OCI-M2 (cell line): ENCODE measurements at regions not wholly inside any gene's neighbourhood (a gene's known extent, or its start where the extent isn't known, plus 50 kb on each side); places are given as distances from the start of the nearest gene placed in this dataset.
"Not testable (repeated sequence)": the region's sequence is repeated elsewhere in the genome, so short reads cannot be mapped to it uniquely, and the experiment has no call there.

Experiments
- DNase-seq: peaks from one replicate; lab custom pipeline; 2025; ENCODE audit not compliant: unreplicated experiment; lab: John Stamatoyannopoulos, UW

DNA sequence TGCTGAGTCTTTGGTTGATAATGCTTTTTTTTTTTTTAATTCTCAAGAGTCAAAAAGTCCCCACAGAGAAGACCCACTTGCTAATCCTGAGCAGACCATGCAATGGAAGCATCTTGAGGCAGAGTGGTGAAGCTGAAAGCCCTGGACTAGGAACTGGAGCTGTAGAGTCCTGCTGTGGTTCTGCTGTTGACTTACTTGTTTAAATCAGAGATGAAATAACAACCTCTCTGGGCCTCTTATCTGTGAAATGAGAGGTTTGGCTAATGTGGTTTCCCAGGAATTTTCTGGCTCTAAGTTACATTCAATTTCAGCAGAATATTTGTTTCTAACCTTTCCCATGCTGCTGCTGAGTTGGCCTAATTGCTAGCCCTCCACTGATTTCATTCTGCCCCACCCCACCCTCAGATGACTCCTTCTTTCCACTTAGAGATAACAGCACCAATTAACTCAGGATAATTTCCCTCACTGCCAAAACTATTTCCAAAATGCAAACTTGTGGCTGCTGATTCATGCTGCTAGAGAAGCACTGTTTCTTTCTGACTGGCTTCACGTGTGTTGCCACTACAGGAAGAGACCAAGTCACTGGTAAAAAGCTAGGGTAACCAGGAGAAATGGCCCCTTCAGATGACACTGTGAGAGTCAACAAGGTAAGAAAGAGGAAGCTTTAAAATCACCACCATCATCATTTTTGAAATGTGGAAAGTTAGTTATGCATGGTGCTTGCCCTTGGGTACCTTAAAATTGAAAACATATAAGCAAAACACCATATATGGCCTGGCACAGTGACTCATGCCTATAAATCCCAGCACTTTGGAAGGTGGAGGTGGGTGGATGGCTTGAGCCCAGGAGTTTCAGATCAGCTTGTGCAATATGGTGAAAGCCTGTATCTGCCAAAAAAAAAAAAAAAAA lies 326.4 kb downstream of the DCHS2 start:
- no peak for DNase-seq

DNA sequence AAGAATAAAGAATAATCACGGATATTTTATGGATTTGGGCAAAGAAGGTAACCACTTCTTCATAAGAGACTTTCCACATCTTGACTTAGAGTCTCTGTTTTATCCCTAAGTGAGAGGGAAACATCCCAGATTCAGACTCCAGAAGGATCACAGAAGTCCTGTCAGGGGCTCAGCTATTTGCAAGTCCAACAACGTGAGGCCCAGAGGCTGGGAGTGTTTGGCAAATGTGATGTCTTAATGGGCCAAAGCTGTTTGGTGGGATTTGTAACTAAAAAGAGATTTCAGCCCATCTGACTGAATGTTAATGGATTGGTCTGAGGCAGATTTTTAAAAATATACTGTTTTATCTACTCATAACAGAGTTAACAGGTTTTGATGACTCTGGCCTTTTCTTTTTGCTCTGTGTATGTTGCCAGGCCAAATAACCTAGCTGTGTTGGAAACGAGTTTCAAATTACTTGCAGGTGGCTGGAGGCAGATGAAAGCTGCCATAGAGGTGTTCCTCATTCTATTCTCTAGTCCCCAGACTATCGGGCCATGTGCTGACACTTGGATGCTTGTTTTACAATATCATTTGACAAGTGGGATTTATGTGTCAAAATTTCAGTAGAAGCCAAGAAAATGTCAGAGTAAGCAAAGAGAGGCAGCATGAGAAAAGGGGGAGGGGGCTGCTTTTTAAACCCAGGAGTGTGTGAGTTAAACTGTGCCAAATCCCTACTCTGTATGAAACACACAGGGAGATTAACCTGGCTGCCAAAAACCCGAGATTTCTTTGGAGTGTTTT lies 330.9 kb downstream of the DCHS2 start:
- no peak for DNase-seq

DNA sequence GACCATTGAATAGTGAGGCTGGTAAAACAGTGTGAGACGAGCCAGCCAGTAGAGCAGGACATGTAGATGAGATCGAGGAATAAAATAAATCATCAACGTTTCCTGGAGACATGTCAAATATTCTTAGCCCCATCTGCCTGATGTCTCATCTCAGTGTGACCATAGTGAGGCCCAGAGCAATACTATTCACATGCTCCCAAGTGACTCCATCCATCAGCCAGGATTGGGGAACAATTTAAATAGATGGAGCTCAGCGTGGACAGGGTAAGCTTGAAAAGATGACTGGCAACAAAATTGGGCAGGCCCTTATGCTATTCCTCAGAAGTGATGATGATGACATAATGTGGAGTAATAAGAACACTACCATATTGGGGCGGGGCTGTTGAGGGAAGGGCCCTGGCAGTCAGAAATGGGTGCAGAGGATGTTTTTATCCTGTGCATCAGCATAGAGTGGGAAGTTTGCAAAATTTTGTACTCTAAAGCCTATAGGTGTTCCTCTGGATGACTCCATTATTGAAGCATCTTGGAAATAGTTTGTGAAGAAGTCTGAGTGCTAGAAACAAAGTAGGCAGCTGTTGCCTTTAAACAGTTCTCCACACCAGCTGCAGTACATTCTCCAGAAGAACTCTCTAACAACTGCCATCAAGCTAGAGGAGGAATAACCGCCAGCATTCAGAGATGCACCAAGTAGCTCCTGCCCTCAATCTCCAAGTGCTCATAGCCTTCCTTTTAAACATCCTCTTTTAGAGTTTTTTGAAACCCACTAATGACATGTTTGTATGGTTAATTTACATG lies 333.0 kb downstream of the DCHS2 start:
- DNase-seq = no peak

DNA sequence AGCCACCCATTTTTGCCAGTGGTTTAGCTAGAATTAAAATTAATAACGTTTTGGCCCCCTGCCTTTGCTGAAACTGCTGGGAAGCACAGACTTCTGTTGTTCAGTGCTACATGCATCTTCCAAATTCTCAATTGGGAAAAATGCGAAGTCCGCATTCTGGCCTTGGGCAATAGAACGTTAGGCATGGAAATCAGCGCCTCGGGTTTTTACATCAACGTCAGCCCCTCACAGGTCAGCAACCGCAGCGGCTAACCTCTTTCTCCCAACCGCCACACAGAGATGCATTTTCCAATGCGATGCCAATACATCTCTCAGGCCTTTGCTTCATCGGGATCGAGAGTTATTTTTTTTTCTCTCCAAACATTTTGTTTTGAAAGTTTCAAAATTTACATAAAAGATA lies 339.1 kb downstream of the DCHS2 start:
- no peak for DNase-seq

DNA sequence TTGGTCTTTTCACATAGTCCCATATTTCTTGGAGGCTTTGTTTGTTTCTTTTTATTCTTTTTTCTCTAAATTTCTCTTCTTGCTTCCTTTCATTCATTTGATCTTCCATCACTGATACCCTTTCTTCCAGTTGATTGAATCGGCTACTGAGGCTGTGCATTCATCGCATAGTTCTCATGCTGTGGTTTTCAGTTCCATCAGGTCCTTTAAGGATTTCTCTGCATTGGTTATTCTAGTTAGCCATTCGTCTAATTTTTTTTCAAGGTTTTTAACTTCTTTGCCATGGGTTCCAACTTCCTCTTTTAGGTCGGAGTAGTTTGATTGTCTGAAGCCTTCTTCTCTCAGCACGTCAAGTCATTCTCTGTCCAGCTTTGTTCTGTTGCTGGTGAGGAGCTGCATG lies 342.4 kb downstream of the DCHS2 start:
- not testable (repeated sequence) for DNase-seq

DNA sequence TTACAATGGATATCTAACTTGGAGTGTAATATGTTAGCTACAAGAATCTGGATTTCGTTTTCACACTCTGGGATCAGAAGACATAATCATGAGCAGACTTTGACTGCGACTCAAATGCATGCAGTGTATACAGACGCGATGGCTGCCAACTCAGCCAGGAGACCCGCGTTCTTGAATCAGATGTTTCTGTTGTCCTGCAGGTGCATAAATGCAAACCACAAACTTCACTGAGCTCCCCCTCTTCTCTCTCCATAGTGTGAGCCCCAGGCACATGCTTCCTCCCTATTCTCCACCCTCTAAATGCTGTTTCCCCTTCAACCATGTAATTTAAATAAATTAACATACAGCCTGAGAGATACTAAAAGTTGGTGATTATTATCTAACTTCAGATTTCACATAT lies 347.9 kb downstream of the DCHS2 start:
- DNase-seq = no peak

DNA sequence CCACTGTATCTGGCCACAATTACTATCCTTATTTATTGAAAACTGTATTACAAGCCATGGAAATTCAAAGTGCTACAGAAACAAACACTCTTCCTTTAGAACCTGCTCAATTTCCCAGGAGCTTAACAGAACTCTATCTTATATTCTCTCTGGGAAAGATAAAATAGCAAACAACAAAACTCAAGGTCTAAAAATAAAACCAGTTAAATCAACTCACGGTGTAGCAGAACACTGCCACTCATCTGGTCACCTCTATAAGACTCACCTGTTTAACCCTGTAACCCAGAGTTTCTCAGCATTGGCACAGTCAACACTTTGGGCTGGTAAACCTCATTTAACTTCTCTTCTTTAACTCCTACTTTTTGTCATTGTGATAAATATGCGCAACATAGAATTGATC lies 348.9 kb downstream of the DCHS2 start:
- no peak for DNase-seq

DNA sequence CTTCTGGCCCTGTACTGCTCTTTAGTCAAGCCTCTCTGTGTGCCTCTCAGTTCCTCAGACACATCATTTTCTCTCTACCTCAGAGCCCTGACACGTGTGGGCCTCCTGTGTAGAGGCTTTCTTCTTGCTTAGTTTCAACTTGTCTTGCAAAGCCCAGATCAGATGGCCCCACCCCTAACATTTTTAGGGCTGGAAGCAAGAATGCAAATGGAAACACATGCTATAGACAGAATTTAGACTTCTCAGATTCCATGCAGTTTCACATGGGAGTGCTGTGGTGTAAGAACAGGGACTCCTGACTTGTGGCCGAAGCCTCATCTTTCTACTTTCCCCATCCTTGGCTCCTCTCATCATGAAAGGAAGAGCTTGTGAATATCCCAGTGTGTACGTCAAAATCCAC lies 350.7 kb downstream of the DCHS2 start:
- DNase-seq = no peak

DNA sequence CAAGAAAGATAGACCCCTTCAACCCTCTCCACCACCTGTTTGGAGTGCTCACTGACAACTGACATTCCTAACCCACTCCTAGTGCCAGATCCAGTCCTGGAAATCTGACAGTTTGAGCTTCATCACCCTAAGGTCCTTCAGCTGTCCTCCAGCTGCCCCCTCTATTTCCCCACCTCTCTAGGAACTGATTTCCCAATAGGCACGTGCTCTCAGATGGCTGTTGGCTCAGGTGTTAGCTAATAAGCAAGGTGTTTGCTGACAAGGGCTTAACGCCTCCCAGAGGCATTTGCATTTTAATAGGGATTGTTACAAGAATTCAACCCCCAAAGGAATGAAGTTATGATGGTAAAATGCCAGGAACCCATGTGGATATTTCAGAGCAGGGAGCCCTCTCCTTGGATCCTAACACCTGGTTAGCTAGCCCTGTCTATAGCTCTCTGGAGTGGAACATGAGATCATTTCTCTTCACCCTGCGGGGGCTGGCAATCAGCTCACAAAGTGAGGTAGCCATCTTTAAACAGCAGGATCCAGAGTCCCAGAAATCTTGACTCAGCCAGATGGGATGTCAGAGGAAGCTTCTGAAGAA lies 348.5 kb upstream of the SFRP2 start:
- no peak for DNase-seq

DNA sequence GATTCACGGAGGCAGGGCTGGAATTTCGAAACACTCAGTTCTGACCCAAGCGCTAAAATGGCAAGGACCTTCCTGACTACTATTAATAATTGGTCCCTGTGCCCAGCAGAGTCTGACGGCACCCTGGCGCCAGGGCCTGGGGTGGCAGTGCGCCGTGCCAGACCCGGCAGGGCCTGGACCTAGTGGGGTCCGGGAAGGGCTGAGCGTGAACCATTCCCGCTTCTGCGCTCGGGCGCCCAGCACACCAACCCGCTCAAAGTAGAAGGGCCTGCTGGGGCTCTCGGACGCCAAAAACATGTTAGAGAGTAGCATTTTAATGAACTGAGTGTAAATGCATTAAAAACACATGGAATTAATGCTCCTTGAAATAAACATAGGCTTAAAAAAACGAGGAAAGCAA lies 346.7 kb upstream of the SFRP2 start:
- no peak for DNase-seq

DNA sequence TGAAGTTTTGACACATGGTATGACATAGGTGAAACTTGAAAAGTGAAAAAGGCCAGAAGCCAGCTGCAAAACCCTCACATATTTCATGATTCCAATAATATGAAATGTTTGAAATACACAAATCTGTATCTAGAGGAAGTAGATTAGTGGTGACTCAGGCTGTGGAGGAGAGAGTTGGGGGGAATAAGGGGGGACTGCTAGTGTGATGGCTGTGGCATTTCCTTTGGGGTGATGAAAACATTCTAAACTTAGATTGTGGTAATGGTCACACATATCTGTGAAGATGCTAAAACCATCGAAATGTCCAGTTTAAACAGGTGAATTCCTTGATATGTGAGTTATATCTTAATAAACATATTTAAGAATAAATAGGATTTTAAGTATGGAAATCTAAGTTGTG lies 343.5 kb upstream of the SFRP2 start:
- no peak for DNase-seq

DNA sequence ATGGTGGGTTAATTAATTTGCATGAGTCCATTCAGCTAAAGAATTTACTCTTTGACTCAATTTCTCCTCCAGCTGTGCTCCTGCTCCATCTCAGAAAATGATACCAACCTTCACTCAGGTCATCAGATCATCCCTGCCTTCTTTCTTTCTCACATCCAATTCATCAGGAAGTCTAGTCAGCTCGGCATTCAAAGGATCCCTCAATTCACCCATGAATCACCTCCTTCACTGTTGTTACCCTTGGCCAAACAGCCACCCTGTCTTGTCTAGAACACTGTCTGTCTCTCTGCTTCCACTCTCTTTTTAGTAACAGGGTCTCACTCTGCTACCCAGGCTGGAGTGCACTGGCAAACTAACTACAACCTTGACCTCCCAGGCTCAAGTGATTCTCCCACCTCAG lies 337.4 kb upstream of the SFRP2 start:
- DNase-seq = no peak

DNA sequence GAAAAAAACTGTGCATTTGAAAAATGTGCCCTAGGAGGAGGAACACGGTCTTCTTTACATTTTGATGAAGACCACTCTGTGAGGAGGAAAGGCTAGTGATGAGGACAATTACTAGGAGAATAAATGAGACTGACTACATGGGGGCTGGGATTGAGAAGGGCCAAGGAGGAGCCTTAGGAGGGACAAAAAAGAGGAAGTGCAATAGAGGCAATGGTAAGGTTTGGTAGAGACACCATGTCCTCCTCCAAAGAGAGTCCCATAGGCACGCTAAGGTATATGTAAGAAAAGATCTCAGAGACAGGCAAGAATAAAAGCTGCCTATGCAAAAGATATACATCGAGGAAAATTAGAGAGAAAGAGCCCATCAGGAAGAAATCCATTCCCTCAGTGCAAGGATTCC lies 336.5 kb upstream of the SFRP2 start:
- DNase-seq = no peak

DNA sequence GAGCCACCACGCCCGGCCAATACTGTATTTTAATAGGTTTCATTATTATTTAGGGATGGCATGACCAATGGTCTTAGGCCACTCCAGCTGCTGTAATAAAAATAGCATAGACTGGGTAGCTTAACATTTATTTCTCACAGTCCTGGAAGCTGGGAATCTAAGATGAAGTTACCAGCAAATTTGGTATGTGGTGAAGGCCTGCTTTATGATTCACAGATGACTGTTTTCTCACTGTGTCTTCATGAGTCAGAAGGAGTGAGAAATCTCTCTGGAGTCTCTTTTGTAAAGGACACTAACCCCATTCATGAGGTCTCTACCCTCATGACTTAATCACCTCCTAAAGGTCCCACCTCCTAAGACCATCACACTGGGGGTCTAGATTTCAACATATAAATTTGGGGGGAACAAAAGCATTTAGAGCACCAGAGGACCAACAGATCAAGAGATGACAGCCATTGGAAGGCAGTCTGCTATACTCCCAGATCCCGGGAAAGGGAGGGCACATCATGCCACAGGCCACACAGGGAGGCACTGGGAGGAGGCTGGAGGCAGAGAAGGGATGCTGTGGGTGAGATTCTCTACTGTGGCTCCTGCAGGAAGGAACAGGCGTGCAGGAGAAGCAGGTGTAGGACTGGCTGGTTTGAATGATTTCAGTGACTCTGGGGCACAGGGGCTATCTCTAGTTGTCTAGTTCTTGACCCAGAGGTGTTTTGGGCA lies 335.8 kb upstream of the SFRP2 start:
- no peak for DNase-seq

DNA sequence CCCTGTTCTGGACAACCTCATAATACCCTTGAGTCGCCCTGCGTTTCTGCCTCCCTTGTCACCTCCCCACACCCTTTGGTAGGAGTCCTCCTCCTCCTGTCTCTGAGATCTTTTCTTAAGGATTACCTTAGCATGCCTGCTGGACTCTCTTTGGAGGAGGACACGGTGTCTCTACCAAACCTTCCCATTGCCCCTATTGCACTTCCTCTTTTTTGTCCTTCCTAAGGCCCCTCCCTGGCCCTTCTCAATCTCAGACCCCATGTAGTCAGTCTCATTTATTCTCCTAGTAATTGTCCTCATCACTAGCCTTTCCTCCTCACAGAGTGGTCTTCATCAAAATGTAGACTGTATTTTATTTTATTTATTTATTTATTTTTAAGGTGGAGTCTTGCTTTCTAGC lies 335.0 kb upstream of the SFRP2 start:
- DNase-seq = no peak

DNA sequence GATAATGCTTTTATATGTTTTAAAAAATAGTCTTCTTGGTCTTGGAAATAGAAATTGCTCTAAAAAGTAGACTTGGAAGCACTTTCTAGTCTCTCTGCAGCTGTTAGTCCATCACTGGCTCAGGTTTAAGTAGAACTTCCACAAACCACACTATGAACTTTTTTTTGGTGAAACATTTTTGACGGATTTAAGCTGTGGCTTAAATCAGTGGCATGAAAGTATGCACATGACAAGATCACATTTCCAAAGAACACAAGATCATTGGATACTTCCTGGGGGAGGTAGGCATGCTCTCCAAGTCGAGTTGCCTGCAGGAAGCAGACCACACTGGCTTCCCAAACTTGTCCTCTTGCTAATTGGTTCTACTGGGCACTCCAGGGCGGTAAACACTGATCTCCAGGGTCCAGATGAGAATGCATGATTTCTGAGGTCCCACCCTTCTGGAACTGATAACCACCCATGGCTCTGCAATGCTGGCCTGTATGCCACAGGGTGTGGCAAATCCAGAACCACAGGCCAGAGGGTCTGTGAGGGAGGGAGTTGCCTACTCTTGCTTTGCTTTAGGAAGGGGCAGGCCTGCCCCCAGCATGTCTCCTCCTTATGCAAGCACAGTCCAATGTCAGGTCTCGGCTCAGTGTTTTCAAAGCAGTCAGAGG lies 331.9 kb upstream of the SFRP2 start:
- peak; percentile 10 for DNase-seq

DNA sequence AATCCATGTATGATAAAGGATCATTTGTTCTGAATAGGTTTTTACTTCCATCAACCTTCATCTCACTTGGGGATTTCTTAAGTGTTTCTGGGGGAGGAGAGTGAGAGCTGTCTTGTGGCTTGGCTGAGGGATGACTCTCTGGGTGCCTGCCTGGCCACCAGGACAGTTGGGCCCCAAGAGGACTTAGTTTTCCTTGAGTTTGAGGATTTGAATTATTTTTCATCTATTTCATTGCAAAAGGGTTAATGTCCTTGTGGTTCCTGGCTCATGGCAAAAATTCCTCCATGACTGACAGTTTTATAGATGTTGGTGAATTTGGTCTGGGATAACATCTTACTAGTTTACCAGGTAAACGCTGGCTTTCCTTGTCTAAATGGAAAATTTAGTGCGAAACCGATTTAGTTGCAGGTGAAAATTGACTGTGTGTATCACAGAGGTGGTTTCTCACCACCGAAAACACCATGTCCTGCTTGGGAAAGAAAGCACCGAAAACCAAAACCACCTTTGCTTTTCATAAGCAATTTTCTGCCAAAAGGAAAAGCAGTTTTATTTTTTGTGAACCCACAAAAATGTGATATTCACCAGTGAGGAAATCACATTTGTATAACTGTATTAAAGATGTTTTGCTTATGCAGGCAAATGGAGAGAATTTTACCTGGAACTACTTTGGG lies 331.3 kb upstream of the SFRP2 start:
- no peak for DNase-seq

DNA sequence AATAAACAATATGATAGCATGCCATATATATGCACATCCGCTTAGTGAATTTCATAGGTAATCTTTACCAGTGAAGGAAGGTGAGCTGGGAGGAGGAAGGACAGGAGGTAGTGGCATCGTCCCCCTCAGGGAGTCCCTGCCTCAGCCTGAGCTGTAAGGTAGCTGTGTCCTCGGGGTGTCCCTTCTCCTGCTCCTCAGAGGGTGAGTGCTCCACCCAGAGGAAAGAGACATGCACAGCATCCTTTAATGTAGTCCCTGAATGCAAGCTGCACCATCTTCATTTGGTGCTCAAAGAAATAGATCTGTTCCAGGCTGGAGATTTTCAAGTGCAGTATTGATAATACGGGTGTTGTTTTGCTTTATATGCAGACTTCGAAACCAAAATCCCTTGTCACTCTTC lies 330.4 kb upstream of the SFRP2 start:
- no peak for DNase-seq

DNA sequence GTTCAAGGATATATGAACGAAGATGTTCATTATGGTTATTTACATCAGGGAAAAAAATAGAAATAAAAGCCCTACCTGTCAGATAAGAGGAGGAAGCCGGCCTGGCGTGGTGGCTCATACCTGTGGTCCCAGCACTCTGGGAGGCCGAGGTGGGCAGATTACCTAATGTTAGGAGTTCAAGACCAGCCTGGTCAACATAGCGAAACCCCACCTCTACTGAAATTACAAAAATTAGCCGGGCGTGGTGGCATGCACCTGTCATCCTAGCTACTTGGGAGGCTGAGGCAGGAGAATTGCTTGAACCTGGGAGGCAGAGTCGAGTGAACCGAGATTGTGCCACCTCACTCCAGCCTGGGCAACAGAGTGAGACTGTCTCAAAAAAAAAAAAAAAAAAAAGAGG lies 328.8 kb upstream of the SFRP2 start:
- DNase-seq = not testable (repeated sequence)
